ENCODE measurements at regions not wholly inside any gene's neighbourhood (a gene's known extent, or its start where the extent isn't known, plus 50 kb on each side); places are given as distances from the start of the nearest gene placed in this dataset.

DNA sequence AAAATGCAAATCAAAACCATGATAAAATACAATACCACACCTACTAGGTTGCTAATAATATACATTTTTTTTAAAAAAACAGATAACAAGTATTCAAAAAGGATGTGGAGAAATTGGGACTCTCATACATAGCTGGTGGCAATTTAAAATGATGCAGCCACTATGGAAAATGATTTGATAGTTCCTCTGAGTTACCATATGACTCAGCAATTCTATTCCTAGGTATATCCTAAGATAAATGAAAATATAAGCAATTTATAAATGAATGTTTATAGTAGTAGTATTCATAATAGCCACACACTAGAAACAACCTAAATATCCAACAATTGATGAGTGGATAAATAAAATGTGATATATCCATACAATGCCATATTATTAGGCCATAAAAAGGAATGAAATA lies 210.2 kb downstream of the MREG start:
- TF ChIP-seq, protein P1, sequence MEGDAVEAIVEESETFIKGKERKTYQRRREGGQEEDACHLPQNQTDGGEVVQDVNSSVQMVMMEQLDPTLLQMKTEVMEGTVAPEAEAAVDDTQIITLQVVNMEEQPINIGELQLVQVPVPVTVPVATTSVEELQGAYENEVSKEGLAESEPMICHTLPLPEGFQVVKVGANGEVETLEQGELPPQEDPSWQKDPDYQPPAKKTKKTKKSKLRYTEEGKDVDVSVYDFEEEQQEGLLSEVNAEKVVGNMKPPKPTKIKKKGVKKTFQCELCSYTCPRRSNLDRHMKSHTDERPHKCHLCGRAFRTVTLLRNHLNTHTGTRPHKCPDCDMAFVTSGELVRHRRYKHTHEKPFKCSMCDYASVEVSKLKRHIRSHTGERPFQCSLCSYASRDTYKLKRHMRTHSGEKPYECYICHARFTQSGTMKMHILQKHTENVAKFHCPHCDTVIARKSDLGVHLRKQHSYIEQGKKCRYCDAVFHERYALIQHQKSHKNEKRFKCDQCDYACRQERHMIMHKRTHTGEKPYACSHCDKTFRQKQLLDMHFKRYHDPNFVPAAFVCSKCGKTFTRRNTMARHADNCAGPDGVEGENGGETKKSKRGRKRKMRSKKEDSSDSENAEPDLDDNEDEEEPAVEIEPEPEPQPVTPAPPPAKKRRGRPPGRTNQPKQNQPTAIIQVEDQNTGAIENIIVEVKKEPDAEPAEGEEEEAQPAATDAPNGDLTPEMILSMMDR (IDR thresholded peaks at IDR 0.05; ENCODE audit: borderline replicate concordance, extremely low read depth, insufficient read depth), result no peak
- DNase-seq (no peak), FAIRE-seq (no peak)
- Histone ChIP-seq H3K9me3 (ENCODE audit: control insufficient read depth in 2 of 3, insufficient read depth in 1 of 3, low read length in 3 of 3) (peaks cover 0 to 4% (median 0%) of the 10 kb centered on the region in 3 donors), H3K27ac (ENCODE audit: low read depth in 2 of 2, low read length in 2 of 2) (no peak overlapping the region), H3K9ac (ENCODE audit: low read length in 3 of 3) (no peak overlapping the region), H3K36me3 (ENCODE audit: control insufficient read depth in 2 of 3, insufficient read depth in 3 of 3, low read length in 3 of 3) (no peaks in the 10 kb centered on the region), H3K4me3 (ENCODE audit: low read length in 3 of 3) (no peak overlapping the region), H3K4me1 (ENCODE audit: control insufficient read depth in 2 of 3, insufficient read depth in 2 of 3, low read depth in 1 of 3, low read length in 3 of 3) (no peaks in the 10 kb centered on the region), H3K27me3 (ENCODE audit: control insufficient read depth, insufficient read depth, low read length) (no peaks in the 10 kb centered on the region)
- intact Hi-C loops (cut with DNase I), result no loop called here

DNA sequence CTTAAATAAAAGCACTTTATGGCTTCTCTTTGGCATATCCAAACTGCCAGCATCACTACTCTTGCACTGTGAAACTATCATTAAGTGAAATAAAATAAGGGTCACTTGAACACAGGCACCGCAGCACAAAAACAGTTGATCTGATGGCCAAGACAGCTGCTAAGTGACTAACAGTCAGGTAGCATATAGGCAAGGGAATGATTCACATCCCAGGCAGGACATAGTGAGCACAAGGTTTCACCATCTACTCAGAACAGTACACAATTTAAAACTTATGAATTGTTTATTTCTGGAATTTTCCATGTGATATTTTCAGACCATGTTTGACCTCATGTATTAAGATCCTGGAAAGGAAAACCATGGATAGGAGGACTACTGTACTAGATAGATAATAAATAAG lies 214.2 kb downstream of the MREG start:
- Histone ChIP-seq H3K4me1 (ENCODE audit: control insufficient read depth in 2 of 3, insufficient read depth in 2 of 3, low read depth in 1 of 3, low read length in 3 of 3) (no peaks in the 10 kb centered on the region), H3K4me3 (ENCODE audit: low read length in 3 of 3) (no peak overlapping the region), H3K9ac (ENCODE audit: low read length in 3 of 3) (no peak overlapping the region), H3K27ac (ENCODE audit: low read depth in 2 of 2, low read length in 2 of 2) (no peak overlapping the region), H3K36me3 (ENCODE audit: control insufficient read depth in 2 of 3, insufficient read depth in 3 of 3, low read length in 3 of 3) (no peaks in the 10 kb centered on the region), H3K9me3 (ENCODE audit: control insufficient read depth in 2 of 3, insufficient read depth in 1 of 3, low read length in 3 of 3) (peaks cover 0 to 4% (median 0%) of the 10 kb centered on the region in 3 donors), H3K27me3 (ENCODE audit: control insufficient read depth, insufficient read depth, low read length) (no peaks in the 10 kb centered on the region)
- intact Hi-C loops (cut with DNase I), result no loop called here
- no peak for FAIRE-seq
- TF ChIP-seq, protein P1 (IDR thresholded peaks at IDR 0.05; ENCODE audit: borderline replicate concordance, extremely low read depth, insufficient read depth), result no peak
- DNase-seq, result no peak

DNA sequence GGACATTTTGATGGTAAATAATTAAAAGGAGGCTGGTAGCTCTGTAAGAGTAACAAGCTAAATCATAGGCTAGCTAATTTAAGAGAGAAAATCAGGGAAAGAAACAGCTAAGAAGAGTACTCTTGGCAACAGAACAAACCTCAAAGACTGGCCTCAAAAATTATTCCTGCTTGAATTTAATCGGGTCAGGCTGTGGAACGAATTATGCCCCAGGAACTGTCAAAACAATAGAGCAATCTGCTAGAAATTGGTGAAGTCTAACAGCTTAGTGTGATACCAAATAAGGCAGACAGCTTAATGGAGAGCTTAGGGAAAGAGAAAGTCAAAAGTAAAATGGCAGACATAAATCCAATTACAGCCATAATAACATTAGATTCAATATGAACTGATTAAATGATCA lies 215.7 kb downstream of the MREG start:
- no peaks in the 10 kb centered on the region for H3K4me1 ChIP-seq (ENCODE audit: control insufficient read depth in 2 of 3, insufficient read depth in 2 of 3, low read depth in 1 of 3, low read length in 3 of 3)
- intact Hi-C loops (cut with DNase I), result no loop called here
- no peak overlapping the region for H3K9ac ChIP-seq (ENCODE audit: low read length in 3 of 3)
- no peaks in the 10 kb centered on the region for H3K36me3 ChIP-seq (ENCODE audit: control insufficient read depth in 2 of 3, insufficient read depth in 3 of 3, low read length in 3 of 3)
- H3K27me3 ChIP-seq (ENCODE audit: control insufficient read depth, insufficient read depth, low read length), result no peaks in the 10 kb centered on the region
- FAIRE-seq (no peak), DNase-seq (no peak)
- TF ChIP-seq, protein P1 (IDR thresholded peaks at IDR 0.05; ENCODE audit: borderline replicate concordance, extremely low read depth, insufficient read depth), result no peak
- H3K4me3 ChIP-seq (ENCODE audit: low read length in 3 of 3), result no peak overlapping the region
- no peak overlapping the region for H3K27ac ChIP-seq (ENCODE audit: low read depth in 2 of 2, low read length in 2 of 2)
- H3K9me3 ChIP-seq (ENCODE audit: control insufficient read depth in 2 of 3, insufficient read depth in 1 of 3, low read length in 3 of 3), result peaks cover 0 to 4% (median 0%) of the 10 kb centered on the region in 3 donors
